K562 (cell line): ENCODE measurements at regions not wholly inside any gene's neighbourhood (a gene's known extent, or its start where the extent isn't known, plus 50 kb on each side); places are given as distances from the start of the nearest gene placed in this dataset.

Experiments
- ATAC-seq: fragments of 200-7000 bp; cut with Tn5 transposase; 3 replicates; pipeline ENCODE4 v1.9.1; 2020; ENCODE audit warnings: moderate library complexity
- BruUV-seq: library from RNA; stranded (reverse); fragments of 400-500 nt; replicated peaks from 2 replicates; lab custom pipeline; 2021; lab: Mats Ljungman, UMichigan
- CTCF ChIA-PET: fragments of 300-600 bp; formaldehyde crosslinking; extraction: SDS; loops from one replicate; lab custom pipeline; 2021; ENCODE audit warnings: low intra/inter-chr PET ratio; lab: Yijun Ruan, JAX
- POLR2A ChIA-PET: fragments of 300-600, 350-650 bp; sonication (Branson Sonifier 250); formaldehyde crosslinking; extraction: SDS; loops from one replicate; lab custom pipeline; 2021; ENCODE audit warnings: antibody characterized with exemption, inconsistent platforms; lab: Yijun Ruan, JAX
- DNase-seq, 4 experiments: peaks; one replicate each; pipeline versions ENCODE4 v3.0.0 to v3.0.0-alpha.2; 2011 to 2018; ENCODE audit warnings: low spot score in 3 of 4, mixed read lengths in 3 of 4; ENCODE audit errors: extremely low read depth in 1 of 4
- FAIRE-seq: peaks from 2 replicates; lab custom pipeline; 2011; peaks lifted over from hg19 to GRCh38; lab: Jason Lieb, UNC
- H2AFZ ChIP-seq: 2 replicates; pipeline ENCODE4 v1.6.0; 2011; ENCODE audit warnings: low read depth, low read length, control low read depth, inconsistent platforms
- H3K27ac ChIP-seq: fragments of 200-600 bp; 3 replicates; pipeline ENCODE4 v1.8.0; 2011; ENCODE audit warnings: low read depth, mild to moderate bottlenecking, control low read depth, inconsistent platforms, low read length, moderate library complexity, mixed read lengths; ENCODE audit errors: extremely low read depth
- H3K27me3 ChIP-seq, 2 experiments: fragments of 300-600 bp in 1 of 2; 2 replicates in 1 of 2; 3 replicates in 1 of 2; pipeline versions ENCODE4 v1.6.0 to v1.8.0; 2011; ENCODE audit warnings: inconsistent platforms in 2 of 2, low read length in 2 of 2, mild to moderate bottlenecking in 1 of 2, mixed read lengths in 1 of 2, moderate library complexity in 1 of 2; ENCODE audit not compliant: control insufficient read depth in 2 of 2, insufficient read depth in 2 of 2
- H3K36me3 ChIP-seq: fragments of 300-600 bp; 3 replicates; pipeline ENCODE4 v1.8.0; 2011; ENCODE audit warnings: mild to moderate bottlenecking, low read length, inconsistent platforms; ENCODE audit not compliant: control insufficient read depth, insufficient read depth
- H3K4me1 ChIP-seq, 2 experiments: fragments of 200-600 bp in 1 of 2; replicated peaks in 1 of 2; 2 replicates in 1 of 2; 3 replicates in 1 of 2; pipeline versions ENCODE4 v1.5.1 to v1.8.0; 2011; ENCODE audit warnings: inconsistent platforms in 2 of 2, low read length in 2 of 2, mild to moderate bottlenecking in 1 of 2, mixed read lengths in 1 of 2, moderate library complexity in 1 of 2; ENCODE audit not compliant: control insufficient read depth in 2 of 2, insufficient read depth in 2 of 2
- H3K4me2 ChIP-seq: 2 replicates; pipeline ENCODE4 v1.6.1; 2011; ENCODE audit warnings: low read length, control low read depth, inconsistent platforms, mixed read lengths; ENCODE audit not compliant: insufficient read depth
- H3K4me3 ChIP-seq: fragments of 200-600 bp; sonication (generic), shearing (Covaris generic); 2 replicates; pipeline ENCODE4 v1.5.1; 2016; ENCODE audit warnings: control low read depth, inconsistent platforms
- H3K79me2 ChIP-seq: fragments of 200-600 bp; 3 replicates; pipeline ENCODE4 v1.8.0; 2011; ENCODE audit warnings: low read length, inconsistent platforms; ENCODE audit not compliant: control insufficient read depth, insufficient read depth
- H3K9ac ChIP-seq, 2 experiments: 2 replicates each; pipeline versions ENCODE4 v1.6.0 to v1.6.1; 2011; ENCODE audit warnings: low read depth in 2 of 2, low read length in 2 of 2, control low read depth in 1 of 2, inconsistent platforms in 1 of 2, mild to moderate bottlenecking in 1 of 2, mixed read lengths in 1 of 2; ENCODE audit not compliant: insufficient read depth in 1 of 2
- H3K9me1 ChIP-seq: one replicate; pipeline ENCODE4 v1.6.0; 2011; ENCODE audit warnings: inconsistent platforms, mild to moderate bottlenecking, low read length, moderate library complexity; ENCODE audit not compliant: control insufficient read depth, insufficient read depth
- H3K9me3 ChIP-seq: replicated peaks from 2 replicates; pipeline ENCODE4 v1.5.1; 2011; ENCODE audit warnings: low read depth, low read length, inconsistent platforms; ENCODE audit not compliant: control insufficient read depth, insufficient read depth
- H4K20me1 ChIP-seq: replicated peaks from 2 replicates; pipeline ENCODE4 v1.6.1; 2011; ENCODE audit warnings: low read length, inconsistent platforms, mixed read lengths; ENCODE audit not compliant: control insufficient read depth, insufficient read depth
- CBFA2T2 ChIP-seq: fragments of 450-650 bp; conservative IDR thresholded peaks from 2 replicates; pipeline ENCODE4 v1.6.1; 2017; ENCODE audit warnings: mild to moderate bottlenecking
- CEBPB ChIP-seq: fragments of 450-650 bp; IDR thresholded peaks from 2 replicates; pipeline ENCODE4 v1.6.1; 2016; ENCODE audit warnings: missing genetic modification characterization, missing compliant biosample characterization
- CHD2 ChIP-seq: IDR thresholded peaks from 2 replicates; pipeline ENCODE4 v1.6.1; 2011; ENCODE audit warnings: low read depth, low read length
- GATAD2A ChIP-seq: fragments of 450-650 bp; IDR thresholded peaks from 2 replicates; pipeline ENCODE4 v1.6.1; 2017
- GTF2F1 ChIP-seq: IDR thresholded peaks from 2 replicates; pipeline ENCODE4 v1.6.1; 2011; ENCODE audit warnings: low read depth, low read length, improper control_type of control experiment
- HNRNPLL ChIP-seq: fragments of 200-400 bp; formaldehyde crosslinking; IDR thresholded peaks from 2 replicates; pipeline ENCODE4 v1.6.1; 2017; ENCODE audit warnings: low read length, low read depth, mild to moderate bottlenecking; ENCODE audit not compliant: poor library complexity, severe bottlenecking
- ILF3 ChIP-seq: fragments of 450-650 bp; IDR thresholded peaks from 2 replicates; pipeline ENCODE4 v1.6.1; 2018; ENCODE audit warnings: antibody characterized with exemption, mild to moderate bottlenecking, moderate library complexity, borderline replicate concordance
- KDM5B ChIP-seq: fragments of 200-600 bp; sonication (generic); IDR thresholded peaks from 2 replicates; pipeline ENCODE4 v1.6.1; 2012; ENCODE audit warnings: low read depth, mild to moderate bottlenecking, moderate library complexity, low read length, control low read depth, inconsistent platforms; ENCODE audit not compliant: insufficient replicate concordance
- KLF13 ChIP-seq: fragments of 450-650 bp; IDR thresholded peaks from 2 replicates; pipeline ENCODE4 v1.6.1; 2016; ENCODE audit warnings: missing genetic modification characterization, low read depth, mild to moderate bottlenecking, missing compliant biosample characterization, moderate library complexity, borderline replicate concordance
- MCM3 ChIP-seq: fragments of 450-650 bp; IDR thresholded peaks from 2 replicates; pipeline ENCODE4 v1.6.1; 2016
- MEF2A ChIP-seq: IDR thresholded peaks from 2 replicates; pipeline ENCODE4 v1.6.1; 2011; ENCODE audit warnings: low read depth, mild to moderate bottlenecking, low read length, moderate library complexity; ENCODE audit not compliant: control insufficient read depth
- NCOA1 ChIP-seq: fragments of 450-650 bp; IDR thresholded peaks from 2 replicates; pipeline ENCODE4 v1.6.1; 2016; ENCODE audit warnings: low read depth
- NCOA6 ChIP-seq: fragments of 450-650 bp; IDR thresholded peaks from 2 replicates; pipeline ENCODE4 v1.6.1; 2017; ENCODE audit warnings: mild to moderate bottlenecking
- PURB ChIP-seq: sonication (generic); formaldehyde crosslinking; IDR thresholded peaks from 2 replicates; pipeline ENCODE4 v1.9.0; 2021; ENCODE audit warnings: low read depth, mild to moderate bottlenecking, missing genetic modification reagents
- RAD51 ChIP-seq: fragments of 450-650 bp; IDR thresholded peaks from 2 replicates; pipeline ENCODE4 v1.7.1; 2016; ENCODE audit warnings: low read depth, mild to moderate bottlenecking, borderline replicate concordance
- SNRNP70 ChIP-seq: fragments of 200-400 bp; formaldehyde crosslinking; optimal IDR thresholded peaks from 2 replicates; pipeline ENCODE3; 2017; ENCODE audit warnings: low read depth, low read length
- ZNF668 ChIP-seq: fragments of 250-450 bp; sonication (Bioruptor Pico); IDR thresholded peaks from 2 replicates; pipeline ENCODE4 v1.8.0; 2022; ENCODE audit warnings: mild to moderate bottlenecking, inconsistent platforms
- WGBS: fragments of 100-300 bp; shearing (Covaris generic); methylation state at CpG from one replicate; pipeline ENCODE4 v1.1.6; 2016; ENCODE audit warnings: low coverage, mixed read lengths; ENCODE audit not compliant: insufficient coverage; ENCODE audit errors: missing lambda C conversion rate; 5-methylcytosine and 5-hydroxymethylcytosine counted together
- in situ Hi-C: fragments of 300-500 bp; cut with MboI; formaldehyde crosslinking; loops from 4 replicates; pipeline ENCODE4 v1.15.0; 2018; ENCODE audit warnings: inconsistent platforms, mixed read lengths
- intact Hi-C: fragments of 100-400 bp; cut with micrococcal nuclease; formaldehyde crosslinking; loops from 2 replicates; pipeline ENCODE4 v1.14.2; 2022
- TF ChIP-seq, protein P1 (sequence below): fragments of 200-800 bp; sonication (Bioruptor generic); IDR thresholded peaks from 2 replicates; pipeline ENCODE4 v1.6.1; 2016; ENCODE audit warnings: missing genetic modification characterization, missing compliant biosample characterization

DNA sequence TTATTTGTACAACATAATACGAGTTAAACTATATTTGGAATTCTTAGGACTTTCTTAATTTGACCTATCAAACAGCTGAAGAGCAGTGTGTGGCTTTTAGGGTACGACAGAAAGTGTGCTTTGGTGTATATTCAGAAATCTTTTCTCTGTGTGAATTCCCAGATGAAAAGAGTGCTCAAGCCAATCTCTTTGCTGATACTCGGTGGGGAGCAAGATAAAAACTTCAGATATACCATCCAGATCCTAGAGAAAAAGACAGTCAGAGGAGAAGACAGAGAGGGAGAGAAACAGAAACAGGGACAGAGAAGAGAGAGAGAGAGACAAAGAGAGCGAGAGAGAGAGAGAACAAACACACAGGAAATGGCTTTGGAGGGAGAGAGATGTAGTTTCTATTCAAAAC is 658.3 kb upstream of the CPEB2 start:
- FAIRE-seq: no peak
- intact Hi-C loops: no loop called here
- no peak for ATAC-seq

More for the DNA sequence above, 658.3 kb upstream of the CPEB2 start:
- H3K9me1 ChIP-seq: no peaks in the 10 kb centered on the region
- WGBS: 4% methylated on average over 4 of the region's 4 CpGs
- no peak for TF ChIP-seq RAD51
- no peak for TF ChIP-seq ZNF668 (CRISPR knock-in tag)
- TF ChIP-seq CBFA2T2: no peak
- no peak for TF ChIP-seq NCOA6
- TF ChIP-seq CHD2: no peak
- no peak for TF ChIP-seq PURB (CRISPR knock-in tag)
- TF ChIP-seq HNRNPLL: no peak
- no peak for TF ChIP-seq CEBPB (tag)
- no peak for TF ChIP-seq MEF2A
- TF ChIP-seq MCM3: no peak
- TF ChIP-seq ILF3: no peak
- TF ChIP-seq KLF13 (tag): no peak
- no peak for TF ChIP-seq GATAD2A
- TF ChIP-seq, protein P1, sequence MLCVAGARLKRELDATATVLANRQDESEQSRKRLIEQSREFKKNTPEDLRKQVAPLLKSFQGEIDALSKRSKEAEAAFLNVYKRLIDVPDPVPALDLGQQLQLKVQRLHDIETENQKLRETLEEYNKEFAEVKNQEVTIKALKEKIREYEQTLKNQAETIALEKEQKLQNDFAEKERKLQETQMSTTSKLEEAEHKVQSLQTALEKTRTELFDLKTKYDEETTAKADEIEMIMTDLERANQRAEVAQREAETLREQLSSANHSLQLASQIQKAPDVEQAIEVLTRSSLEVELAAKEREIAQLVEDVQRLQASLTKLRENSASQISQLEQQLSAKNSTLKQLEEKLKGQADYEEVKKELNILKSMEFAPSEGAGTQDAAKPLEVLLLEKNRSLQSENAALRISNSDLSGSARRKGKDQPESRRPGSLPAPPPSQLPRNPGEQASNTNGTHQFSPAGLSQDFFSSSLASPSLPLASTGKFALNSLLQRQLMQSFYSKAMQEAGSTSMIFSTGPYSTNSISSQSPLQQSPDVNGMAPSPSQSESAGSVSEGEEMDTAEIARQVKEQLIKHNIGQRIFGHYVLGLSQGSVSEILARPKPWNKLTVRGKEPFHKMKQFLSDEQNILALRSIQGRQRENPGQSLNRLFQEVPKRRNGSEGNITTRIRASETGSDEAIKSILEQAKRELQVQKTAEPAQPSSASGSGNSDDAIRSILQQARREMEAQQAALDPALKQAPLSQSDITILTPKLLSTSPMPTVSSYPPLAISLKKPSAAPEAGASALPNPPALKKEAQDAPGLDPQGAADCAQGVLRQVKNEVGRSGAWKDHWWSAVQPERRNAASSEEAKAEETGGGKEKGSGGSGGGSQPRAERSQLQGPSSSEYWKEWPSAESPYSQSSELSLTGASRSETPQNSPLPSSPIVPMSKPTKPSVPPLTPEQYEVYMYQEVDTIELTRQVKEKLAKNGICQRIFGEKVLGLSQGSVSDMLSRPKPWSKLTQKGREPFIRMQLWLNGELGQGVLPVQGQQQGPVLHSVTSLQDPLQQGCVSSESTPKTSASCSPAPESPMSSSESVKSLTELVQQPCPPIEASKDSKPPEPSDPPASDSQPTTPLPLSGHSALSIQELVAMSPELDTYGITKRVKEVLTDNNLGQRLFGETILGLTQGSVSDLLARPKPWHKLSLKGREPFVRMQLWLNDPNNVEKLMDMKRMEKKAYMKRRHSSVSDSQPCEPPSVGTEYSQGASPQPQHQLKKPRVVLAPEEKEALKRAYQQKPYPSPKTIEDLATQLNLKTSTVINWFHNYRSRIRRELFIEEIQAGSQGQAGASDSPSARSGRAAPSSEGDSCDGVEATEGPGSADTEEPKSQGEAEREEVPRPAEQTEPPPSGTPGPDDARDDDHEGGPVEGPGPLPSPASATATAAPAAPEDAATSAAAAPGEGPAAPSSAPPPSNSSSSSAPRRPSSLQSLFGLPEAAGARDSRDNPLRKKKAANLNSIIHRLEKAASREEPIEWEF (CRISPR knock-in tag): no peak
- no peak for TF ChIP-seq GTF2F1
- no peak for TF ChIP-seq KDM5B
- TF ChIP-seq NCOA1: no peak
- no peak for TF ChIP-seq SNRNP70
- no peaks in the 10 kb centered on the region for H3K79me2 ChIP-seq
- no peak overlapping the region for H3K9ac ChIP-seq
- H3K36me3 ChIP-seq: no peaks in the 10 kb centered on the region
- no peaks in the 10 kb centered on the region for H3K27me3 ChIP-seq
- no peaks in the 10 kb centered on the region for H3K9me3 ChIP-seq
- DNase-seq: no peak
- BruUV-seq: no TSS peak
- ChIA-PET CTCF (no interaction called here), POLR2A (no interaction called here)
- H4K20me1 ChIP-seq: no peaks in the 10 kb centered on the region
- H3K4me1 ChIP-seq: no peaks in the 10 kb centered on the region
- no peak overlapping the region for H3K4me3 ChIP-seq
- H3K27ac ChIP-seq: no peak overlapping the region
- no peak overlapping the region for H3K4me2 ChIP-seq
- no peak overlapping the region for H2AFZ ChIP-seq
- in situ Hi-C loops: no loop called here
